ENCODE measurements at regions not wholly inside any gene's neighbourhood (a gene's known extent, or its start where the extent isn't known, plus 50 kb on each side); places are given as distances from the start of the nearest gene placed in this dataset.

- Histone ChIP-seq H3K27me3 (ENCODE audit: low read depth, low read length) (no peaks in the 10 kb centered on the region), H3K27ac (ENCODE audit: low read length) (no peak overlapping the region), H3K4me1 (ENCODE audit: control insufficient read depth in 1 of 2, insufficient read depth in 2 of 2, low read length in 2 of 2) (no peaks in the 10 kb centered on the region), H3K4me3 (ENCODE audit: low read depth in 1 of 2, low read length in 2 of 2) (no peak overlapping the region), H3K9me3 (ENCODE audit: control insufficient read depth in 1 of 2, low read length in 2 of 2) (no peaks in the 10 kb centered on the region), H3K36me3 (ENCODE audit: control insufficient read depth in 1 of 2, insufficient read depth in 2 of 2, low read length in 2 of 2) (no peaks in the 10 kb centered on the region)
Observed at GRCh38 chr3:30221619-30222018, 384.8 kb upstream of the TGFBR2 start.

- Histone ChIP-seq H3K27ac (ENCODE audit: low read length) (no peak overlapping the region), H3K4me3 (ENCODE audit: low read depth in 1 of 2, low read length in 2 of 2) (no peak overlapping the region), H3K36me3 (ENCODE audit: control insufficient read depth in 1 of 2, insufficient read depth in 2 of 2, low read length in 2 of 2) (no peaks in the 10 kb centered on the region), H3K27me3 (ENCODE audit: low read depth, low read length) (no peaks in the 10 kb centered on the region), H3K4me1 (ENCODE audit: control insufficient read depth in 1 of 2, insufficient read depth in 2 of 2, low read length in 2 of 2) (peaks cover 0 to 2% of the 10 kb centered on the region in 2 donors), H3K9me3 (ENCODE audit: control insufficient read depth in 1 of 2, low read length in 2 of 2) (no peaks in the 10 kb centered on the region)
Observed at GRCh38 chr3:30222441-30222840, 384.0 kb upstream of the TGFBR2 start.

GRCh38 chr3:30225021-30225420 lies 381.4 kb upstream of the TGFBR2 start:
- H3K9me3 ChIP-seq (ENCODE audit: control insufficient read depth in 1 of 2, low read length in 2 of 2) = no peaks in the 10 kb centered on the region
- H3K4me1 ChIP-seq (ENCODE audit: control insufficient read depth in 1 of 2, insufficient read depth in 2 of 2, low read length in 2 of 2) = peaks cover 0 to 6% of the 10 kb centered on the region in 2 donors
- no peaks in the 10 kb centered on the region for H3K27me3 ChIP-seq (ENCODE audit: low read depth, low read length)
- H3K36me3 ChIP-seq (ENCODE audit: control insufficient read depth in 1 of 2, insufficient read depth in 2 of 2, low read length in 2 of 2) = no peaks in the 10 kb centered on the region
- no peak overlapping the region for H3K27ac ChIP-seq (ENCODE audit: low read length)
- H3K4me3 ChIP-seq (ENCODE audit: low read depth in 1 of 2, low read length in 2 of 2) = no peak overlapping the region

- Histone ChIP-seq H3K4me1 (ENCODE audit: control insufficient read depth in 1 of 2, insufficient read depth in 2 of 2, low read length in 2 of 2) (peaks cover 0 to 6% of the 10 kb centered on the region in 2 donors), H3K4me3 (ENCODE audit: low read depth in 1 of 2, low read length in 2 of 2) (no peak overlapping the region), H3K27me3 (ENCODE audit: low read depth, low read length) (no peaks in the 10 kb centered on the region), H3K9me3 (ENCODE audit: control insufficient read depth in 1 of 2, low read length in 2 of 2) (no peaks in the 10 kb centered on the region), H3K27ac (ENCODE audit: low read length) (no peak overlapping the region), H3K36me3 (ENCODE audit: control insufficient read depth in 1 of 2, insufficient read depth in 2 of 2, low read length in 2 of 2) (no peaks in the 10 kb centered on the region)
Observed at GRCh38 chr3:30226601-30227151, 379.7 kb upstream of the TGFBR2 start.

GRCh38 chr3:30227571-30228301 lies 378.7 kb upstream of the TGFBR2 start:
- H3K4me1 ChIP-seq (ENCODE audit: control insufficient read depth in 1 of 2, insufficient read depth in 2 of 2, low read length in 2 of 2) = peaks cover 0 to 6% of the 10 kb centered on the region in 2 donors
- H3K4me3 ChIP-seq (ENCODE audit: low read depth in 1 of 2, low read length in 2 of 2) = no peak overlapping the region
- H3K36me3 ChIP-seq (ENCODE audit: control insufficient read depth in 1 of 2, insufficient read depth in 2 of 2, low read length in 2 of 2) = no peaks in the 10 kb centered on the region
- no peaks in the 10 kb centered on the region for H3K27me3 ChIP-seq (ENCODE audit: low read depth, low read length)
- H3K27ac ChIP-seq (ENCODE audit: low read length) = no peak overlapping the region
- no peaks in the 10 kb centered on the region for H3K9me3 ChIP-seq (ENCODE audit: control insufficient read depth in 1 of 2, low read length in 2 of 2)

- no peaks in the 10 kb centered on the region for H3K9me3 ChIP-seq (ENCODE audit: control insufficient read depth in 1 of 2, low read length in 2 of 2)
- no peak overlapping the region for H3K4me3 ChIP-seq (ENCODE audit: low read depth in 1 of 2, low read length in 2 of 2)
- H3K36me3 ChIP-seq (ENCODE audit: control insufficient read depth in 1 of 2, insufficient read depth in 2 of 2, low read length in 2 of 2) = no peaks in the 10 kb centered on the region
- no peak overlapping the region for H3K27ac ChIP-seq (ENCODE audit: low read length)
- peaks cover 0 to 6% of the 10 kb centered on the region in 2 donors for H3K4me1 ChIP-seq (ENCODE audit: control insufficient read depth in 1 of 2, insufficient read depth in 2 of 2, low read length in 2 of 2)
- no peaks in the 10 kb centered on the region for H3K27me3 ChIP-seq (ENCODE audit: low read depth, low read length)
Observed at GRCh38 chr3:30228302-30228631, 378.1 kb upstream of the TGFBR2 start.

GRCh38 chr3:30231277-30232141 lies 374.9 kb upstream of the TGFBR2 start:
- H3K4me1 ChIP-seq (ENCODE audit: control insufficient read depth in 1 of 2, insufficient read depth in 2 of 2, low read length in 2 of 2) = peaks cover 0 to 6% of the 10 kb centered on the region in 2 donors
- H3K27me3 ChIP-seq (ENCODE audit: low read depth, low read length) = no peaks in the 10 kb centered on the region
- H3K27ac ChIP-seq (ENCODE audit: low read length) = no peak overlapping the region
- H3K9me3 ChIP-seq (ENCODE audit: control insufficient read depth in 1 of 2, low read length in 2 of 2) = no peaks in the 10 kb centered on the region
- no peaks in the 10 kb centered on the region for H3K36me3 ChIP-seq (ENCODE audit: control insufficient read depth in 1 of 2, insufficient read depth in 2 of 2, low read length in 2 of 2)
- H3K4me3 ChIP-seq (ENCODE audit: low read depth in 1 of 2, low read length in 2 of 2) = no peak overlapping the region

GRCh38 chr3:30232142-30232541 lies 374.3 kb upstream of the TGFBR2 start:
- Histone ChIP-seq H3K27ac (ENCODE audit: low read length) (no peak overlapping the region), H3K36me3 (ENCODE audit: control insufficient read depth in 1 of 2, insufficient read depth in 2 of 2, low read length in 2 of 2) (no peaks in the 10 kb centered on the region), H3K4me1 (ENCODE audit: control insufficient read depth in 1 of 2, insufficient read depth in 2 of 2, low read length in 2 of 2) (peaks cover 0 to 6% of the 10 kb centered on the region in 2 donors), H3K27me3 (ENCODE audit: low read depth, low read length) (no peaks in the 10 kb centered on the region), H3K4me3 (ENCODE audit: low read depth in 1 of 2, low read length in 2 of 2) (no peak overlapping the region), H3K9me3 (ENCODE audit: control insufficient read depth in 1 of 2, low read length in 2 of 2) (no peaks in the 10 kb centered on the region)

GRCh38 chr3:30233913-30234646 lies 372.3 kb upstream of the TGFBR2 start:
- Histone ChIP-seq H3K27me3 (ENCODE audit: low read depth, low read length) (no peaks in the 10 kb centered on the region), H3K4me3 (ENCODE audit: low read depth in 1 of 2, low read length in 2 of 2) (no peak overlapping the region), H3K36me3 (ENCODE audit: control insufficient read depth in 1 of 2, insufficient read depth in 2 of 2, low read length in 2 of 2) (no peaks in the 10 kb centered on the region), H3K27ac (ENCODE audit: low read length) (no peak overlapping the region), H3K4me1 (ENCODE audit: control insufficient read depth in 1 of 2, insufficient read depth in 2 of 2, low read length in 2 of 2) (no peaks in the 10 kb centered on the region), H3K9me3 (ENCODE audit: control insufficient read depth in 1 of 2, low read length in 2 of 2) (no peaks in the 10 kb centered on the region)

GRCh38 chr3:30236011-30236410 lies 370.4 kb upstream of the TGFBR2 start:
- Histone ChIP-seq H3K27me3 (ENCODE audit: low read depth, low read length) (no peaks in the 10 kb centered on the region), H3K4me1 (ENCODE audit: control insufficient read depth in 1 of 2, insufficient read depth in 2 of 2, low read length in 2 of 2) (no peaks in the 10 kb centered on the region), H3K4me3 (ENCODE audit: low read depth in 1 of 2, low read length in 2 of 2) (no peak overlapping the region), H3K9me3 (ENCODE audit: control insufficient read depth in 1 of 2, low read length in 2 of 2) (no peaks in the 10 kb centered on the region), H3K27ac (ENCODE audit: low read length) (no peak overlapping the region), H3K36me3 (ENCODE audit: control insufficient read depth in 1 of 2, insufficient read depth in 2 of 2, low read length in 2 of 2) (no peaks in the 10 kb centered on the region)

- no peaks in the 10 kb centered on the region for H3K9me3 ChIP-seq (ENCODE audit: control insufficient read depth in 1 of 2, low read length in 2 of 2)
- no peaks in the 10 kb centered on the region for H3K27me3 ChIP-seq (ENCODE audit: low read depth, low read length)
- H3K27ac ChIP-seq (ENCODE audit: low read length) = no peak overlapping the region
- H3K36me3 ChIP-seq (ENCODE audit: control insufficient read depth in 1 of 2, insufficient read depth in 2 of 2, low read length in 2 of 2) = no peaks in the 10 kb centered on the region
- no peaks in the 10 kb centered on the region for H3K4me1 ChIP-seq (ENCODE audit: control insufficient read depth in 1 of 2, insufficient read depth in 2 of 2, low read length in 2 of 2)
- H3K4me3 ChIP-seq (ENCODE audit: low read depth in 1 of 2, low read length in 2 of 2) = no peak overlapping the region
Observed at GRCh38 chr3:30241721-30242120, 364.7 kb upstream of the TGFBR2 start.

Measured in muscle layer of duodenum (tissue), 2 donors.